ENCODE measurements at regions not wholly inside any gene's neighbourhood (a gene's known extent, or its start where the extent isn't known, plus 50 kb on each side); places are given as distances from the start of the nearest gene placed in this dataset.

DNA sequence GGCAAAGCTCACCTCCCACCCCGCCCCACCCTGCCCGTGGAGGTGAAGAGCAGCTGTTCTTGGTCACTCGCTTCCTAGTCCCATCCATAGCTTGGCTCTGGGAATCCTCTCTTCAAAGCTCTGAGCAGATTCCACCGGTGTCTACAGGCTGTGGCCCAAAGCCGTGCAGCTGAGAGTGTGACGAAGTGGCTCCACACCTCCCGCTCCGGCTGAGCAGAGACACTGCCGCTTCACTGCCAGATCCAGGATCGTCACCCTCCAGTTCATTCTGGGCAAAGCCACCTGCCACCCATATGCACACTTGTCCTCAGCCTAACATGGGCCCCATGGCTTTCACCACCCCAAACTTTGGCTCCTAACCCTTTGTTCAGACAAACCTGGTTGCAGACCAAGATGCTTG, 532.9 kb upstream of the B3GAT1 start:
- TF ChIP-seq, protein P1, sequence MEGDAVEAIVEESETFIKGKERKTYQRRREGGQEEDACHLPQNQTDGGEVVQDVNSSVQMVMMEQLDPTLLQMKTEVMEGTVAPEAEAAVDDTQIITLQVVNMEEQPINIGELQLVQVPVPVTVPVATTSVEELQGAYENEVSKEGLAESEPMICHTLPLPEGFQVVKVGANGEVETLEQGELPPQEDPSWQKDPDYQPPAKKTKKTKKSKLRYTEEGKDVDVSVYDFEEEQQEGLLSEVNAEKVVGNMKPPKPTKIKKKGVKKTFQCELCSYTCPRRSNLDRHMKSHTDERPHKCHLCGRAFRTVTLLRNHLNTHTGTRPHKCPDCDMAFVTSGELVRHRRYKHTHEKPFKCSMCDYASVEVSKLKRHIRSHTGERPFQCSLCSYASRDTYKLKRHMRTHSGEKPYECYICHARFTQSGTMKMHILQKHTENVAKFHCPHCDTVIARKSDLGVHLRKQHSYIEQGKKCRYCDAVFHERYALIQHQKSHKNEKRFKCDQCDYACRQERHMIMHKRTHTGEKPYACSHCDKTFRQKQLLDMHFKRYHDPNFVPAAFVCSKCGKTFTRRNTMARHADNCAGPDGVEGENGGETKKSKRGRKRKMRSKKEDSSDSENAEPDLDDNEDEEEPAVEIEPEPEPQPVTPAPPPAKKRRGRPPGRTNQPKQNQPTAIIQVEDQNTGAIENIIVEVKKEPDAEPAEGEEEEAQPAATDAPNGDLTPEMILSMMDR (IDR thresholded peaks at IDR 0.05) = no peak
- TF ChIP-seq POLR2A (IDR thresholded peaks at IDR 0.05) = no peak
